Ammon's horn (tissue), 1 donor: ENCODE measurements at regions not wholly inside any gene's neighbourhood (a gene's known extent, or its start where the extent isn't known, plus 50 kb on each side); places are given as distances from the start of the nearest gene placed in this dataset.
"Not testable (repeated sequence)": the region's sequence is repeated elsewhere in the genome, so short reads cannot be mapped to it uniquely, and the experiment has no call there.

Experiments
- DNase-seq: peaks from one replicate; pipeline ENCODE4 v3.0.0-alpha.2; 2016; ENCODE audit warnings: low spot score

DNA sequence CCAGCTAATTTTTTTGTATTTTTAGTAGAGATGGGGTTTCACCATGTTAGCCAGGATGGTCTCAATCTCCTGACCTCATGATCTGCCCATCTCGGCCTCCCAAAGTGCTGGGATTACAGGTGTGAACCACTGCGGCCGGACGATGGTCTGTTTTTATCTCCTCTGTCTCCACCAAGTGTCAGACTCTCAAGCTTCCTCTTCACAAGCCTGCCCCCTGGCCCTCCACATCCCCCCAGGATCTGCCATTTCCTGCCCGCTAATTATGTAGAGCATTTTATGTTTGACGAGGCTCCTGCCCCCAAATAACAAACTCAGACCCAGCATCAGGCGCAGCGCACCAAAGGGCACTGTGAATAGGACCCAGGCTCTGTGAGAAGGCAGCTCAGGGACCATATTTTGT lies 101.8 kb upstream of the PCBD1 start:
- DNase-seq = not testable (repeated sequence)

DNA sequence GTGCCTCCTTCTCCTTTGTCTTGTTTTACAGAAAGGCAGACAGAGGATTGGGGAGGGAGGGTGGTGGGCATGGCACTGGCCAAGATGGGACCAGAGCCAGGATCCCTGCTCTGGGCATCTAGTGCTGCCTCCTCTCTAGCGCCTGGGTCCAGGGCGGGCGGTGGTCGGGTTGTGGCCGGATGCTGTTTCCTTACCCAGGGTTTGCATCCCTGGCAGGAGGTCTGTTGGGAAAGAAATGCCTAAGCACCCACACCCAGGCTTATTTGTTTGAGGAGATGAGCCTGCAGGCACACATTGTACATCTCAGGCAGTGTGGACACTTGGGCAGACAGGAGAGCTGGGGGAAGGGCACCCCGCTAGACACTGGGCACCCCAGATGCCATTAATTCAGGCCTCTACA lies 102.3 kb upstream of the PCBD1 start:
- no peak for DNase-seq

GRCh38 chr10:70991140-70992124 lies 103.1 kb upstream of the PCBD1 start:
- DNase-seq = no peak

GRCh38 chr10:70992436-70992835 lies 104.1 kb upstream of the PCBD1 start:
- no peak for DNase-seq

- no peak for DNase-seq
These were observed 104.7 kb upstream of the PCBD1 start for GRCh38 chr10:70993051-70993450.

DNA sequence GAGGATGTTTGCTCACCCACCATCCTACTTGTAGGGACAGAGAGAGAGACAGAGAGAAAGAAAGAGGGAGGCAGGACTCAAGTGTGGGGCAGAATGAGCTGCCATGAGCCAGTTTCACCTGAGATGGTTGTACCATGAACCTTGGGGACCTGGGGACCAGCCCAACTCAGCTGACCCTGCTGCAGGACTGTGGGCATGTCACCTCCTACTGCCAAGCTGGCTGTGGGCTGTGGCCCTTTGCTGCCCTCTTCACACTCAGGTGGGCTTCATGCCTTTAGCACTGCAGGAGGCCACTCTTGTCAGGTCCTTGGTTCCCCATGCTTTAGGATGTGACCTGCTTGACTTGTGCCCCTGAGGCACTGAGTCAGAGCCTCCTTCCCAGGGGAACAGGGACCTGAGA lies 108.2 kb upstream of the PCBD1 start:
- no peak for DNase-seq

- no peak for DNase-seq
These were observed 108.9 kb upstream of the PCBD1 start for GRCh38 chr10:70997236-70997635.

- no peak for DNase-seq
These were observed 109.7 kb upstream of the PCBD1 start for GRCh38 chr10:70998086-70998485.

GRCh38 chr10:71001470-71001869 lies 113.1 kb upstream of the PCBD1 start:
- no peak for DNase-seq

- DNase-seq = no peak
These were observed 116.1 kb upstream of the PCBD1 start for GRCh38 chr10:71004176-71005075.

GRCh38 chr10:71005337-71006305 lies 117.3 kb upstream of the PCBD1 start:
- no peak for DNase-seq

DNA sequence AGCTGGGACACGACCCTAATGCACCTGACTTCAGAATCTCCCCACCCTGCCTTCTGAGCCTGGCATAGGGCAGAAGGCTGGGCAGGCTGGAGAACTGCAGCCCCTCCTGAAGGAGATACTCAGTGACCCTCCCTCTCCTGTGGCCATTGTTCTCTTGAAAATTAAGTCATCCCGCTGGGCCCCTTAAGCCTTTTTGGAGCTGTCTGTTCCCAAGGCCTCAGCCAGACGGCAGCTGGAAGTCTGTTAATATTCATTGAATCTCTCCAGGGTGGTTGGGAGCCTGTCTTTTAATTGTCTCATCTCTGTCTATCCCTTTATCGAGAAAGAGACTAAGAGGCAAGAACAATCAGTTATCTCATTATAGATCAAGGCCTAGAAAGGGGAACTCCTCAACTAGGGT lies 118.1 kb upstream of the PCBD1 start:
- no peak for DNase-seq

DNA sequence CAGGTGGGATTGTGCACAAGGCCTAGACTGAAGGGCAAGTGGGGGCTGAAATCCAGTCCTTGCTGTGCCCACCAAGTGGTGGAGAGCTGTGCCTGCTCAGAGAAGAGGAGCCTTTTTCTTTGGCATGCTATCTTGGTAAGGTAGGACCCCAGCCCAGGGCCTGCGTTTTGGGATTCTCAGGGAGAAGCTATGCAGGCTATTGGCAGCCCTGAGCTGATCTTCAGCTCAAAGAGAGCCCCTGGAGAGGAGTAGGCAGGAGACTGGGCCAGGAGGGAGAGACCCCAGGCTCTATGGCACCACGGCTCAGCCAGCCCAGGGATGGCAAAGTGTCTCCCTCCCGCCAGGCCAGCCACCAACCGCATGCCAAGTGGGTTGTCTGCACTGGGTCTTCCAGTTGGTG lies 119.2 kb upstream of the PCBD1 start:
- DNase-seq = no peak

GRCh38 chr10:71008150-71008549 lies 119.8 kb upstream of the PCBD1 start:
- DNase-seq = no peak

- no peak for DNase-seq
These were observed 120.8 kb upstream of the PCBD1 start for GRCh38 chr10:71009126-71009525.

DNA sequence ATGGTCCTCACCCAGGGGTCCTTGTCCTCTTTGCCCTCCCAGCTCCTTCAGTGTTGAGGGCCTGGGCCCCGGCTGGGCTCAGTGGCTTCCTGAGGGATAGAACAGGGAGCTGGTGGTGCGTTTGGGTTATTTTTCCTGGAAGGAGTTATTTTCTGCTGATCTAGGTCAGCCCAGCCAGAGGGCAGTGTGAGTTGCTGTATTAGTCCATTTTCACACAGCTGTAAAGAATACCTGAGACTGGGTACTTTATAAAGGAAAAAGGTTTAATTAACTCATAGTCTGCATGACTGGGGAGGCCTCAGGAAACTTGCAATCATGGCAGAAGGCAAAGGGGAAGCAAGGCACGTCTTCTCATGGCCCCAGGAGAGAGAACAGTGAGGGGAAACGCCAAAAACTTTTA lies 122.4 kb upstream of the PCBD1 start:
- no peak for DNase-seq

DNA sequence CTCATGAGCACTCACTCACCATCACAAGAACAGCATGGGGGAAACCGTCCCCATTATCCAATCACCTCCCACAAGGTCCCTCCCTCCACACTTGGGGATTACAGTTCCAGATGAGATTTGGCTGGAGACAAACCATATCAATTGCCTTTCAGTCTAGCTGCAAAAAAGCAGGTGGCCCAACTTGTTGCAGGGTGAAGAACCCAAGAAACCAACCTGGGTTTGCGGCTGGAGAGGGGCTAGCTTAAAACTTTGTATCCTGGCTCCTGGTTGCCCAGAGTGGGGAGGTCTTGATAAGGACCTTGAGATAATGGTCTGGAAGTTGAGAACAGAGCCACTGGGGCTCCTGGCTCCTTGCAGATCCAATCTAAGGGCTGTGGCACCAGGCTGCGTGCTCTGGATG lies 122.8 kb upstream of the PCBD1 start:
- no peak for DNase-seq

DNA sequence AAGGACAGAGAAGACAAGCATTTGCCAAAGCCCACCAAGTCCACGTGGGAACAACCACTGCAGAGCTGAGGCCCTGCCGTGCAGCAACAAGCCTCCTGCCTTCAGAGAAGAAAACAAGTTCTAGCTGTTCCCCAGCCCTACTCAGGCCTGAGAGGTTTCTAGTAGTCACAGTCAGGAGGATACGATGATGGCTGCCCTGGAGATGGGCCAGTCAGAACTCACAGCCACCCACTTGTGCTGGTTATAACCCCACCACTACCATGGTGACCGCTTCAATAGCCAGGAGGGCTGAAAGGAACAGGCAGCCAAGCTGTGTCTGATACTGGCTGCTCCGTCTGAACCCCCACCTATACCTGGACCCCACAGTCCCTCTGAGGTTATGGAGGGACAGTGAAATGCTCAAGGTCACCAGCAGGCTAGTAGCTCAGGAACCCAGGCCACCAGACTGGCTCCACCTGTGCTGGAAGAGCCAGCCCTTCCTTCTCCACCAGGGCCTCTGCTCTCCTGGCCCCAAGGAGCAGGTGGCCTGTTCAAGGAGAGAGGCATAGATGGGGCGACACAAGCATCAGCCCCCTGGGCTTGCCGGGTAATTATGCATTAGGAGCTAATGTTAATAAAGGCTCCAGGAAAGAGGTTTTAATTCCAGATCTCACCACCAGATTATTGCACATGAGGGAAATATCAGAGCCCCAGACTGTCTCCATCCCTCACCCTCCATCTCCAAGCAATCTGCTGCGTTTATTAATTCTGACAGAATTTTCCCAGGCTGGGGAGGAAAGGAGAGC lies 125.8 kb upstream of the PCBD1 start:
- no peak for DNase-seq

- no peak for DNase-seq
These were observed 127.3 kb upstream of the PCBD1 start for GRCh38 chr10:71015674-71016073.

DNA sequence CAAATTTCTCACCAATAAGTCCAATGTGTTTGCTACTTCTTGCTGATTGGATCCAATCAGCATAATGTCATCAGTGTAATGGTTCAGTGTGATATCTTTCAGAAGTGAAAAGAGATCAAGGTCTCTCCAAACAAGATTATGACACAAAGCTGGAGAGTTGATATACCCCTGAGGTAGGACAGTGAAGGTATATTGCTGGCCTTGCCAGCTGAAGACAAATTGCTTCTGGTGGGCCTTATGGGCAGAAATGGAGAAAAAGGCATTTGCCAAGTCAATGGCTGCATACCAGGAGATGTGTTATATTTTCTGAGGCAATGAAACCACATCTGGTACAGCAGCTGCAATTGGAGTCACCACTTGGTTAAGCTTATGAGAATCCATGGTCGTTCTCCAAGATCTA lies 131.7 kb upstream of the PCBD1 start:
- not testable (repeated sequence) for DNase-seq

- DNase-seq = no peak
These were observed 133.0 kb upstream of the PCBD1 start for GRCh38 chr10:71021402-71021801.
